GM12892 (cell line): ENCODE measurements at regions not wholly inside any gene's neighbourhood (a gene's known extent, or its start where the extent isn't known, plus 50 kb on each side); places are given as distances from the start of the nearest gene placed in this dataset.

Source experiments
- POLR2A ChIP-seq: IDR thresholded peaks from 2 replicates; pipeline ENCODE4 v1.6.1; 2011; ENCODE audit warnings: low read depth, low read length, control low read depth
- POLR2AphosphoS5 ChIP-seq: IDR thresholded peaks from 2 replicates; pipeline ENCODE4 v1.6.1; 2011; ENCODE audit warnings: low read depth, low read length, control low read depth
- TAF1 ChIP-seq: IDR thresholded peaks from 2 replicates; pipeline ENCODE4 v1.6.1; 2011; ENCODE audit warnings: low read depth, mild to moderate bottlenecking, control low read depth, low read length, borderline replicate concordance

GRCh38 chr16:35196313-35196712 lies 1736.9 kb downstream of the TP53TG3F start:
- TF ChIP-seq POLR2A (no peak), POLR2AphosphoS5 (no peak), TAF1 (no peak)
